Left ventricle myocardium inferior (tissue), 1 donor: ENCODE measurements at regions not wholly inside any gene's neighbourhood (a gene's known extent, or its start where the extent isn't known, plus 50 kb on each side); places are given as distances from the start of the nearest gene placed in this dataset.

Experiments used
- DNase-seq: peaks from one replicate; pipeline ENCODE4 v3.0.0-alpha.2; 2020
- H3K27ac ChIP-seq: fragments of 200-600 bp; replicated peaks from 2 replicates; pipeline ENCODE4 v1.8.0; 2021
- H3K27me3 ChIP-seq: fragments of 200-600 bp; 2 replicates; pipeline ENCODE4 v1.8.0; 2021; ENCODE audit warnings: low read depth
- H3K36me3 ChIP-seq: fragments of 200-600 bp; 2 replicates; pipeline ENCODE4 v1.8.0; 2021
- H3K4me1 ChIP-seq: fragments of 200-600 bp; 2 replicates; pipeline ENCODE4 v1.8.0; 2021
- H3K4me3 ChIP-seq: fragments of 200-600 bp; 2 replicates; pipeline ENCODE4 v1.8.0; 2021; ENCODE audit warnings: mild to moderate bottlenecking, moderate library complexity
- H3K9me3 ChIP-seq: fragments of 200-600 bp; replicated peaks from 2 replicates; pipeline ENCODE4 v1.8.0; 2021
- intact Hi-C: fragments of 100-400 bp; cut with micrococcal nuclease; formaldehyde crosslinking; loops from one replicate; pipeline ENCODE4 v1.11.0; 2022
- TF ChIP-seq, protein P1 (sequence below): fragments of 200-600 bp; IDR thresholded peaks from 2 replicates; pipeline ENCODE4 v1.8.0; 2021; ENCODE audit warnings: antibody characterized with exemption, mild to moderate bottlenecking, borderline replicate concordance
- donor health status: DM: no; HTN: yes; CAD: no; lungs with severe emphysema.

DNA sequence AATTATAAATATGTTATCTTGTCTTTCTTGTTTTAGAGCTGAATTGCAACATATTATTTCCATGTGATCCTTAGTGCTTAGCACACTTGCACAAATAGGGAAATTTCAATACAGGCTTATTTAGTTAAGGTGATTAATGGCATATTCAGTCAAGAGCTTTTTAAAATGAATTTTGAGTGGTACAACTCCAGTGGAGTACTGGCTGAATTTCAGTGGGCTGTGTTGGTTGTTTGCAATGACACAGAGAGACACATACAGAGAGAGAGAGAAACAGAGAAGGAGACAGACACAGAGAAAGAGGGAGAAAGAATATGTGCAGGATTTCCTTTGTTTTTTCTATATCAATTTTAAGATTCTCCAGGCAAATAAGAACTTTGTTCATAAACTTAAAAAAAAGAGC, 766.9 kb downstream of the DNAJB9 start:
- no peak overlapping the region for H3K27ac ChIP-seq
- TF ChIP-seq, protein P1, sequence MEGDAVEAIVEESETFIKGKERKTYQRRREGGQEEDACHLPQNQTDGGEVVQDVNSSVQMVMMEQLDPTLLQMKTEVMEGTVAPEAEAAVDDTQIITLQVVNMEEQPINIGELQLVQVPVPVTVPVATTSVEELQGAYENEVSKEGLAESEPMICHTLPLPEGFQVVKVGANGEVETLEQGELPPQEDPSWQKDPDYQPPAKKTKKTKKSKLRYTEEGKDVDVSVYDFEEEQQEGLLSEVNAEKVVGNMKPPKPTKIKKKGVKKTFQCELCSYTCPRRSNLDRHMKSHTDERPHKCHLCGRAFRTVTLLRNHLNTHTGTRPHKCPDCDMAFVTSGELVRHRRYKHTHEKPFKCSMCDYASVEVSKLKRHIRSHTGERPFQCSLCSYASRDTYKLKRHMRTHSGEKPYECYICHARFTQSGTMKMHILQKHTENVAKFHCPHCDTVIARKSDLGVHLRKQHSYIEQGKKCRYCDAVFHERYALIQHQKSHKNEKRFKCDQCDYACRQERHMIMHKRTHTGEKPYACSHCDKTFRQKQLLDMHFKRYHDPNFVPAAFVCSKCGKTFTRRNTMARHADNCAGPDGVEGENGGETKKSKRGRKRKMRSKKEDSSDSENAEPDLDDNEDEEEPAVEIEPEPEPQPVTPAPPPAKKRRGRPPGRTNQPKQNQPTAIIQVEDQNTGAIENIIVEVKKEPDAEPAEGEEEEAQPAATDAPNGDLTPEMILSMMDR: no peak
- DNase-seq: no peak
- no peaks in the 10 kb centered on the region for H3K27me3 ChIP-seq
- H3K4me1 ChIP-seq: no peaks in the 10 kb centered on the region
- no peak overlapping the region for H3K4me3 ChIP-seq
- no peaks in the 10 kb centered on the region for H3K36me3 ChIP-seq
- intact Hi-C loops: no loop called here
- H3K9me3 ChIP-seq: no peaks in the 10 kb centered on the region

GRCh38 chr7:109343678-109344077, 774.0 kb downstream of the DNAJB9 start:
- no peaks in the 10 kb centered on the region for H3K27me3 ChIP-seq
- intact Hi-C loops: no loop called here
- no peaks in the 10 kb centered on the region for H3K4me1 ChIP-seq
- TF ChIP-seq, protein P1: no peak
- no peaks in the 10 kb centered on the region for H3K9me3 ChIP-seq
- H3K36me3 ChIP-seq: no peaks in the 10 kb centered on the region
- no peak overlapping the region for H3K4me3 ChIP-seq
- no peak overlapping the region for H3K27ac ChIP-seq
- no peak for DNase-seq

GRCh38 chr7:109351493-109351892, 781.8 kb downstream of the DNAJB9 start:
- Histone ChIP-seq H3K27me3 (no peaks in the 10 kb centered on the region), H3K36me3 (no peaks in the 10 kb centered on the region), H3K9me3 (no peaks in the 10 kb centered on the region), H3K27ac (no peak overlapping the region), H3K4me3 (no peak overlapping the region), H3K4me1 (no peaks in the 10 kb centered on the region)
- no peak for DNase-seq
- intact Hi-C loops: no loop called here
- TF ChIP-seq, protein P1: no peak

- DNase-seq: no peak
- Histone ChIP-seq H3K27me3 (no peaks in the 10 kb centered on the region), H3K4me3 (no peak overlapping the region), H3K36me3 (no peaks in the 10 kb centered on the region), H3K9me3 (no peaks in the 10 kb centered on the region), H3K27ac (no peak overlapping the region), H3K4me1 (no peaks in the 10 kb centered on the region)
- intact Hi-C loops: no loop called here
- TF ChIP-seq, protein P1: no peak
Observed at GRCh38 chr7:109354000-109354399, 784.3 kb downstream of the DNAJB9 start.

DNA sequence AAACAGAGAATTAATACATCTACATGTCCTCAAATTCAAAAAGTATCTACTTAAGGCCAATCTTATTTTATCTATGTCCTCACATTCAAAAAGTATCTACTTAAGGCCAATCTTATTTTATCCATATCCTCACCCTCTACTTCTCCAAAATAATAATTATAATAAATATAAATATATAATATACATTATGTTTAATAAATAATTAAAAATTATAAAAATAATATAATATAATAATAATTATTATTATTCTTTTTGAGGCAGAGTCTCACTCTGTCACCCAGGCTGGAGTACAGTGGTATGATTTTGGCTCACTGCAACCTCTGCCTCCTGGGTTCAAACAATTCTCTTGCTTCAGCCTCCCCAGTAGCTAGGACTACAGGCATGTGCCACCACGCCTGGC, 784.9 kb downstream of the DNAJB9 start:
- intact Hi-C loops: no loop called here
- DNase-seq: no peak
- TF ChIP-seq, protein P1: no peak
- Histone ChIP-seq H3K4me1 (no peaks in the 10 kb centered on the region), H3K4me3 (no peak overlapping the region), H3K27ac (no peak overlapping the region), H3K9me3 (no peaks in the 10 kb centered on the region), H3K27me3 (no peaks in the 10 kb centered on the region), H3K36me3 (no peaks in the 10 kb centered on the region)

GRCh38 chr7:109375823-109376222, 806.1 kb downstream of the DNAJB9 start:
- H3K27me3 ChIP-seq: no peaks in the 10 kb centered on the region
- no peak for DNase-seq
- H3K4me1 ChIP-seq: no peaks in the 10 kb centered on the region
- no peaks in the 10 kb centered on the region for H3K9me3 ChIP-seq
- no peaks in the 10 kb centered on the region for H3K36me3 ChIP-seq
- H3K4me3 ChIP-seq: no peak overlapping the region
- intact Hi-C loops: no loop called here
- TF ChIP-seq, protein P1: no peak
- H3K27ac ChIP-seq: no peak overlapping the region
